HS-27A (cell line): ENCODE measurements at regions not wholly inside any gene's neighbourhood (a gene's known extent, or its start where the extent isn't known, plus 50 kb on each side); places are given as distances from the start of the nearest gene placed in this dataset.

Experiments
- DNase-seq: peaks from one replicate; pipeline ENCODE4 v3.0.0-alpha.2; 2012; ENCODE audit warnings: low read depth, missing footprints

DNA sequence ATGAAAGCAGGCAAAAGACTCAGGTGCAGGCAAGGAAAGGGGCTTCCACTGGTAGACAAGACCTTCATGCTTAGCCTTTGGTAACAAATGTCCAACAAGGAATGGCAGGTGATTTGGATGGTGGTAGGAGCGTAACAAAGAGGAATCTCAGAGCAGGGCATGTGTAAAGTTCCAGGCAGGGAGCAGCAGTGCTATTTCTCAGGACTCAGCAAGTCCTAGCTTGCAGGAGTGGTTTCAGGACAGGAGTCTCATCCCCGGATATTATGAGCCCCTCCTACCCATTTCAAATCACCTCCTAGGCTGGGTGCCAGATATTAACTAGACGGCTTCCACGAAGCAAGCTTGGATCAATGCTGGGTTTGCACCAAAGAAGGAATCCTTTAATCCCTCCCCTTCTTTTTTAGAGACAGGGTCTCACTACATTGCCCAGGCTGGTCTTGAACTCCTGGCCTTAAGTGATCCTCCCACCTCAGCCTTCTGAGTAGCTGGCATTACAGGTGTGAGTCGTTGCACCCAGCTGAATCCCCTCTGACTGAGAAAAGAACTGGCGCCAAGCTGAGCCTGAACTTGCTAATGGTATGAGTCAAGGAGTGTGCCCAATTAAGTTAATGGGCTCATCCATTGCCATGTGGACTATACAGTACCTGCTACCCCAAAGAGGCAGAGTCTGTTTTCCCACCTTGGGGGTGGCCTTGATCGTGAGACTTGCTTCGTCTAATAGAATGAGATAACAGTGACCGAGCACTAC, 190.3 kb downstream of the ARL4C start:
- no peak for DNase-seq

DNA sequence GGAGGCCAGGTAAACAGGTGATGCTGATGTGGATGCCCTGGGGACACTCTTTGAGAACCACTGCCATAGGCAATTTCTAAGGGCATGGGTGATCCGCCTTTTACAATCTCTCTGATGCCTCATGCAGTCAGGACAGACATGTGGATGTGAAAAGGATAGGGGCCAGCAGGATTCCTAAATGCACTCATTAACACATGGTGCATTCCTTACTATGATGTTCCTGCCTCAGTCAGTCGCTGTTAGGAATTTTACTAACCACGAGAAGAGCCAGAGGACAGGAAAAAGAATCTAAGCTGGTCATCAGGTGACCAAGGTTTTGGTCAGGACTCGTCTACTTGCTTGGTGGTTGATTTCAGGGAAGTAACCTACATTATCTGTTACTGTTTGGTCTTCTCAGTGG, 191.0 kb downstream of the ARL4C start:
- DNase-seq = no peak

DNA sequence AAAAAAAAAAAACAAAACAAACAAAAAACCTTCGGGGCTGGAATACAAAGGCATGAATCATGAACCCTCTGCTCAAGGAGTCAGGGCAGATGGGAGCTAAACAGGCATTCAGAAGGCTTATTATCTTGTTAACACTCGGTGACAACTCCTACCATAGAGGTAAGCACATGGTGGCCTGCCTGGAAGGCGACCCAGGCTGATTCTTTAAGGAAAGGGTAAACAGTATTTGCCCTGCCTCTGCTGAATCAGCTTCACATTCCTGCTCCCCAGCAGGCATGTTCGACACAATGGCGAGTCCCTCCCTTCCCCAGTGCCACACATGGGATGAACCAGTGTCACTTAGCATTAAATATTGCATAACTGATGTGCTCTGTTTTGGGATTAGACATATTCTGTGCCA, 191.9 kb downstream of the ARL4C start:
- DNase-seq = no peak

DNA sequence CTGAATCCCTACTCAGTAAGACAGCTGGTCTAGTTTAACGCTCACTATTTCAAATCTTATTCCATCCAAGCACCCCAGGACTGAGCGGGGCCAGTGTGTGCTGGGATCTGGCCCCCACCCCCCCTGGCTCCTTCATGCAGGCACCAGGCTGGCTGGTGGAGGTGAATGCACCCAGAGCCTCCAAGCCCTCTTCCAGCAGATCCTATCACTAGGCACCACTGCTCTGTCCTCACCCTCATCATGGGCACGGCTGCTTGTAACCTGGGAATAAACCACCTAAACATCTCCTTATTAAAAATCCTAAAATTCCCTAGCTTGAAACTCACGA, 194.3 kb downstream of the ARL4C start:
- DNase-seq = no peak

DNA sequence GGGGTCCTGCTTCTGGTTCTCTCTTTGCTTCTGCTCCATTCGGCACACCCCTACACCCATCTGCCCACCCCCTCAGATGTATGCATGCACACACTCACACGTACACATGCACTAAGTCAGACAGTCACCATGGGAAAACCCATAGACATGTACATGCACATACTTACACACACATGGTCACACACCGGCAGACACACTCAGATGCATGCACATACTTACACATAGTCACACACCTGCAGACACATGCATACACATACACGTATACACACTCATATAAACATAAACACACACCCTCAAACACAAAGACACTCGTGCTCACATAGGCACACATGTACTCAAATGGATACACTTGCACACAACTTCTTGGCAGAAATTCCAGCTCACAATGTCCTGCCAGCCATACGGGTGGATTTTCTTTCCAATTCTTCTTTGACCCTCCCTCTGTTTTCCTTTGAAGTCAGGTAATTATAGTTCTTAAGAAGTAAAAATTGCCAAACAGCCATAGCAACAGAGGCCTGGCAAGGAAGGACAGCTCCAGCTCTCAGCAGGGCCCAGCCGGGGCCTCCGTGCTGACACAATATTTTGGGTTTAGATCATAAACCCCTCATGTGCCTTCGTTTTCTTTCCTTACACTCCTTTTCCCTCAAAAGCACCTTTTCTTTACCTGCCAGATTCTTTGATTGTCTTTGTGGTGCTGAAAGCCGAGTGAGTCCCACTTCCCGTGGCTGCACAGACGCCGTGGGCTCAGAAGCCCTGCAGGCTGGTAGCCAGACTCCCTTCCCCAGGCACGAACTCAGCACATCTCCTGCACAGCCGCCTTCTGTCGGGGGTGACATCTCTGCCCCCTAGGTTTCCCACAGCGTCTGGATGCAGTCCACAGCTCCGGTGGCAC, 195.7 kb downstream of the ARL4C start:
- no peak for DNase-seq

DNA sequence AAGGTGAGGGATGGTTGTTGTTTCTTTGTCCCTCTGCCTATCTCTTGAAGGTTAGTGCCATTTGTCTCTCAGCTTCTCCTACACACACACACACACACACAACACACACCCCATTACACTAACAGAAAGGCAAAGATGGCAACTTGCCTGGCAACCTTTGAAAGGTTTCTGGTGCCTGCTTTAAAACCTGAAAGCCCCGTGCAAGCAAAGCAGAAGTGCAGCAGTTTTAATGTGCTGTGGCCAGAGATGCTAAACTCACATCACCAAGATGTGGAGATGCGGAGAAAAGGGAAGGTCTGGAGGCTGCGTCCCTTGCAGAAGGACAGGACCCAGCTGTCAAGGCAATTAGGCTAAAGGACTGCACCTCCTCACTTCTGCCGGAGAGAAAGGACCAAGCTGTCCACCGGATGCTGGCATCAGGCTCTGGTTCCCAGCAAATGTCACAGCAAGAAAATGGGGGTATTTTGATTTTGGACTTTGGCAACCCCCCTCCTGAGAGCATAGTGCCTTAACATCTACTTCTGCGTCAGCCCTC, 196.4 kb downstream of the ARL4C start:
- DNase-seq = no peak

DNA sequence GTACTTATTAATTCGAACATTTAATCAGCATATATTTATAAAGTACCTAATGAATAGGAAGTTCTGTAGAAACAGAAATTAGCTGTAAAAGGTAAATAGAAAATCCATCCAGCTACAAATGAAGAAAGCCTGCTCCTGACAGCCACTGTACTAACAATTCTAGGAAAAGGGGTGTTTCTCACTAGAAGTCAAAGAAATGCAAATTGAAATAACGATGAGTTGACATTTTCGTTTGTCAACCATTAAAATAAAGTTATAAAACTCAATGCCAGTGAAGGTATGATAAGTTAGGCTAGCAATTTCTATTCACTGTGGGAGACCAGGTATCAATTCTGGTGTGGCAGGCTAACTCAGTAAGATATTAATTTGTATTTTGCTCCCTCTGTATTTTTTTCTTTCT, 198.0 kb downstream of the ARL4C start:
- DNase-seq = no peak

DNA sequence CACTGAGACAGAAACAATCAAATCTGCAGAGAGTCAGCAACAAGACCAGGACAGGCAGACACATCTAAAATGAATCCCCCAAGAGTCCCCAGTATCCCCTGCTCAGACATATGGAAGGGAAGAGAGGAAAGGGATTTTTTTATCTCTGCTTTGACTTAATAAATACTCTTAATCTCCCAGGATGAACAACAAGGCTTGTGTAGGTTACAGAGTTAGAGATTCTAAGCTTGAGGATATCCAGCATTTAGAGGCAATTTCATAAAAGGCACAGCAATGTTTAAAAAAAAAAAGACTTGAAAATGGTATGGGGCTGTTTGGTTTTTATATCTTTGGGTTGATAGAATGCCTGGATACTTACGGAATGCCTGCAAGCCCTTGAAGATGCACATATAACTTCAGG, 199.9 kb downstream of the ARL4C start:
- no peak for DNase-seq

DNA sequence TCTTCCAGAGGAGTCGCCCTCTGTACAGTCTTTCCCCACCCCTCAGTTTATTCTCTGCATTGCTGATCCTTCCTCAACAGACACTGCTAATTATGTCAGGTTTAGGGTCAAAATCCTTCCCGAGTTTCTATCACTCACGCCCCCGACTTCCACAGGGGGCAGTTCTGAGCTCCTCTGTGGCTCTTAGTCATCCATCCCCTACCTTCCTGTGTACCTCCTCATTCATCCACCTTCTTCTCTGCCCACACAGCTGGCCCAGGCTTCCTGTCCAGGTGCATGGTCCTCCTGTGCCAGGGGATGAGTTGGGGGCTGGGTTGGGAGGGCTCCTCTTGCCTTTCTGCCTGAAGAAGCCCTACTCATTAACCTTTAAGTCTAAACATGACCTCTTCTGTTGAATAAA, 202.9 kb downstream of the ARL4C start:
- no peak for DNase-seq

DNA sequence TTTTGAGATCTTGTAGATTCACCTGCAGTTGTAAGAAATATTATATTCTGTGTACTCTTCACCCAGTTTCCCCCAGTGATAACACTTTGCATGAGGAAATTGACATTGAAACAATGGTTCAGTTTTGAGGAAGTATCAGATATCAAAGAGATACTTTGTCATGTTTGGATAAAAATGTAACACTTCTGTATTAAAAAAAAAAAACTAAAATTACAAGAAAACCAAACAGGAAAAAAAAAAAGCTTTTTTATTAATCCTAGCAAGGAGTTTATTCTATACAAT, 204.0 kb downstream of the ARL4C start:
- DNase-seq = no peak

DNA sequence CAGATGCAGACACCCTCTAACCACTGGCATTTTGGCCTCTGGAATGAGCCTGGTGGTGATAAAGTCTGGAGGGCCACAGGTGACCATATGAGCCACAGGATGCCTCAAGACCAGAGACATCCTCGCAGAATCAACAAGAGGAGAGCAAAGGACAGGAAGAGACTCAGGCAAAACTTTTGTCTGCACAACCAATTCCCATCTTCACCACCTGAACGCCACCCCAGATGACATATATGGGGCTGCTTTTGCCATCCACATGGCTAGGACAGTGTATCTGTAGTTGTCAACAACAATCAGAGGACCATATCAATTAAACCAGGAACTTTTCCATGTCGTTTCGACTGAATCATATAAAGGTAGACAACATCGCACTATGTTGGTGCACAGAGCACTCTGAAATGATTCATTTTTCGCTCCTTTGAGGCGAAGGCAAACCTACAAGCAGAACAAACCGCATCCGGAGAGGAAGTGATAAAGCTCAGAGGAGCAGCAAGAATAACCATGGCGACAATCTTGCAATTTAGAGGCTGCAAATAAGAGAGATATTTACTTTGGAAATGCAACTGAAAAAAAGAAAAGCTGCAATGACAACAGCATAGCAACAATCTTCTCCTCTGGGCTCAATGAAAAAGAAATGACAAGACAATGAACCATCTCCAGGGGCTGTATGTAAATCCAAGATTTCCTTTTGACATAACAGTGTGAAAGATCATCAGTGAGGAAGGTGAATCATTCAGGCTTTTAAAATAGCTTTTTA, 204.5 kb downstream of the ARL4C start:
- no peak for DNase-seq

DNA sequence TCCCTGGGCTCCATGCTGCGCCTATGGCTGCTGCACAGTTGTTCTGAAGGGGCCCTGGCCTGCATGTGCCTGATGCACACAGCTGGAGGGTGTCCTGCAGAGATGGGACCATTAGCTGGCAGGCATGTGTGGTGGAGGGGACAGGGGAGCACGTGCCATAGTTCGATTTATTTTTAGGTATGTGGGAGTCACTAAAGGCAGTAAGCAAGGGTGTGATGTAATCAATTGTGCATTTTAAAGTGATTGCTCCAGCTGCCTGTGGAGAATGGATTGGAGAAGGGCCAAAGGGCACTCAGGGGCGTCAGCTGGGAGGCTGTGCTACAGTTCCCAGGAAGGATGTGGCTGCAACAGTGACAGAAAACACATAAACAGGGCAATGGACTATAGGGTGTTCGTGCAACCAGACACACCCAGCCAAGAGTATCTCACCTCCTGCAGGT, 205.1 kb downstream of the ARL4C start:
- no peak for DNase-seq

DNA sequence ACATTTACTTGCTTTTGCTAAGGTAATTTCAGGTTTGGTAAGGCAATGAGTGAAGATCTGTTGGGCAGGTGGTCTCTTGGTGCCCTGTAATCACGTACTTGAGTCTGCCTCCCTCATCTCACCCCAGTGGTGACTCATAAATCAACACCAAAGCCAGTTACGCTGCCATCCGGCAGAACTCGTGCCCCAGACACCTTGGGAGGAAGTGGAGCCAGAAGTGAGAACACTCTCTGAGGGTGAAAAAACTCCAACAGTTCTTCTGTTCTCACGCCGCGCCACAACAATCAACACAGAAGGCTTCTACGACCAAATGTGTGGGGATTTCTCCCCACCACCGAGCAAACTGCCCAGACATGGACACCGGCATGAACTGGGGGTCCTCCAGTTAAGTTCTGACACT, 206.2 kb downstream of the ARL4C start:
- DNase-seq = no peak

DNA sequence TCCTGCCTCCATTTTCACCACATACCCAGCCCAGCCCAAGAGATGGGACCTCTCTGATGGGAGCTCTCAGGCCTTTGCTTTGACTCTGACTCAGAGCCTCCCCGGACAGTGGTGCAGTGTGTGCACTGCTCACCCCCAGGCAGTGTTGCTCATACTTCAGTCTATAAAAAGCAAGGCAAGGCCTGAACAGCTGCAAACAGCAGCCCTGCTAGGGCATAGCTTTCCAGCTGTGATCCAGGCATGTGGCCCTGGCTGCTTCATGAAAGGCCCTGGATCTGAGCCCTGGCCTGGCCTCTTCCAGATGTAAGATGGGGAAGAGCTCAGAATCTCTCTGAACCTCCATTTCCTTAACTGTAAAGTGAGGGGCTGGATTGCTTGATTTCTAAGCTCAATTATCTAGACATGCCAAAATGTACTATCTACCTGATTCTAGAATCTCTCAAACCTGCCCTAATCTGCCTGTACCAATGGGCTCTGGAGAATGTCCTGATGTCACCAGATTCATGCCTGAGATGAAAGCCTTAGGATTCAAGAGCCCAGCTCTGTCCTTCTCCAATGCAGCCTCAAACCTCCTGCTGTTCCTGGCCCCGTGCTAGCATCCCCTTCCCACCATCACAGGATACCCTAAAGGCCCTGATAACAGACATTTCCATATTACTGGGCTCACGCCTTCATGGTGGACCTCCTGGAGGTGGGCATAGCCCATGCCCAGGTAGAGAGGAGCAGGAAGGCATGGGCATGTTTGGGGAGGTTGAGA, 206.9 kb downstream of the ARL4C start:
- no peak for DNase-seq

DNA sequence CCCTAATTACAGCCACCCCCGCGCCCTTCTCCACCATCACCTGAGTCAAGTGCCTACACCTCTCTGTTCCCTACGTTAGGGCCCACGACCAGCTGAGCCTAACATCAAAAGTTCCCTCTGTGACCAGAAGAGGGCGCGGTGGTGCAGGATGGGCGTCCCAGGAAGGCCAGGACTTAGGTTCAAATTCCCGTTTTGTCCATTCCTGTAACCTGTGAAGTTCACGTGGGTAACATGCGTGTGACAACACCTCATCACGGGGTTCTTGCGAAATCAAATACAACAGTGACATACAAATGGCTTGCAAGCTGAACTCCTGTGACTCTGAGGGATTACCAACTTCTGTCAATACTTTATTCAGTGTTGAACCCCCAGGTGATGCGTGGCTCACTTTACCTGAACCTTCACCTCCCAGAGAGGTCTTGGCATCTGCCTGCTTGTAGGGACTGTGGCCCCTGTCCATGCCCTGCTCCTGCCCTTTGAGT, 207.9 kb downstream of the ARL4C start:
- DNase-seq = no peak

DNA sequence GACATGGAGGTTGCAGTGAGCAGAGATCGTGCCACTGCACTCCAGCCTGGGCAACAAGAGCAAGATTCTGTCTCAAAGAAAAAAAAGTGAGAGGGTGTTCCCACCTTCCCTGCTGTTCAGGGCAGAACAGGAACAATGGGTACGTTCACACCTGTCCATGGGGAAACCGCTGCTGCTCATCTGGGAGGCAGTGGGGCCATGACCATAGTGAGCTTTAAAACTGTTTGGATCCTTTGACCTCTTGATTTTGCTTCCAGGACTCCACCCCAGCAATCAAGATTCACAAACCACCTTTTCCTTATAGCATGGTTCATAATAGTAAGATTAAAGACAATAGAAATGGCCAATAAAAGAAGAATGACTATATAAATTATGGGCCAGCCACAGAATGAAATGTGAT, 209.2 kb downstream of the ARL4C start:
- DNase-seq = no peak

DNA sequence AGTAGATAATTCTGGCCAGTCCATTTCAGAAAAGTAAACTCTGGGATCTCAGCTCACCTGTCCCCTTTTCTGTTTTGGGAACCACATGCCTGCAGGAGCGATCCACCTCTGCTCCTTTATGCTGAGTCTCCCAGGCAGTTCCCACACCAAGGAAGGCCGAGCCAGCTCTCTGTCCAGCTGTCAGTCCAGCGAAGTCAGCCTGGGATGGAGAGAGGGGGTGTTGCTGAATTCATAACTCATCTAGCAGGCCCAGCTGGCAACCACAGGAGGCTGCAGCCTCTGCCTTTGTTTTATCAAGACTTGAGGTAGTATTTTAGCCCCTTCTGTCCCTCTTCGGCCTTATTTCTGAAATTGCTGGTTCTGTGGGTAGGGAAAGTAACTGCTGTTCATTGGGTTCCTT, 209.9 kb downstream of the ARL4C start:
- no peak for DNase-seq

DNA sequence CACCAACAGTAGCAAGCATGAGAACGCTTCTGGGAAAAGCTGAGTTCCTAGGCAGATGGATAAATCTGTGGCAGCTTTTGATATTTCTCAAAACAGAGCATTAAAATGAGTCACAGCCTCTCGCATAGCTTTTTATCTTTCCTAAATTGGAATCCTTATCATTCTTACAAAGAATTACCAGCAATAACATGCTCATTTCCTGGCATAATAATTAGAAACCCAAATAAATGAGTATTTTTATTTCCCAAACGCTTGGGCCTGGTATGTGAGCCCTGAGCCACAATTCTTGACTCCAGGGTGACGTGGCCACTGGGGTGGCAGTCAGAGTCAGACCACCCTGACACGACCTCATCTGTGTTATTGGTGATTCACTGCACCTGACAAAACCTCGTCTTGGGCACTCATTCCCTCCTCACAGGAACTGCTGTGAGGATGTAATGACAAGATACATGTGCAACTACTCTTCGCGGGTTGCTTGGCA, 210.7 kb downstream of the ARL4C start:
- no peak for DNase-seq

DNA sequence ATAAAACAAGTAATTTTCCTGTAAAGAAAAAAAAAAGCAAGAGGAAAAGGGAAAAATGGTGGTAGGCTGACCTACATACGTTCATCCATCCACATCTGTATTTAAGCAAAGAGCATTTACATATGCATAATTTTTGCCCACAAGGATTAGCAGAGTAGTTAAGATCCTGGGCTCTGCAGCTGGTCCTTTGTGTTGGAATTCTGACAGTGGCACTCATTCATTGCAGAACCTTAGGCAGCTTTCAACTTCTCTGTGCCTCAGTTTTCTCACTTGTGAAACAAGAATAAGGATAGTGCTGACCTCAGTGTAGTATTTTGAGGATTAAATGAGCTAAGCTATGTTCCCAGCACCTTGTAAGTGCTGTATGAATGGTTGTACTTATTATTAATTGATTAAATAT, 211.3 kb downstream of the ARL4C start:
- no peak for DNase-seq

DNA sequence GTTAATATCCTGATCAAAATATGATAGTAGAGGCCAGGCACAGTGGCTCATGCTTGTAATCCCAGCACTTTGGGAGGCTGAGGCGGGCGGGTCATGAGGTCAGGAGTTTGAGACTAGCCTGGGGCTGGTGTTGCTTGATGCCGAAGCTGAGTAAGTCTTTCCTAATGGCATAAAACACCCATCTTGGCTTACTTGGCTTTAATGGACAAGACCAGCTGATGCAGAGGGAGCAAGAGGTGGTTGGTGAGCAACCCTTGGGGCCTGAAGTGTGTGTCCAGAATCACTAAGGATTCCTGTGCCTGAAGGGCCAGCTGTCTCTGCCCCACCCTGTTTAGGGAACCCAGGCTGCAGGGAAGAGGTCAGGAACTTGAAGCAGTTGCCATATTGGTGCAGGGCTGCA, 217.2 kb downstream of the ARL4C start:
- DNase-seq = no peak

DNA sequence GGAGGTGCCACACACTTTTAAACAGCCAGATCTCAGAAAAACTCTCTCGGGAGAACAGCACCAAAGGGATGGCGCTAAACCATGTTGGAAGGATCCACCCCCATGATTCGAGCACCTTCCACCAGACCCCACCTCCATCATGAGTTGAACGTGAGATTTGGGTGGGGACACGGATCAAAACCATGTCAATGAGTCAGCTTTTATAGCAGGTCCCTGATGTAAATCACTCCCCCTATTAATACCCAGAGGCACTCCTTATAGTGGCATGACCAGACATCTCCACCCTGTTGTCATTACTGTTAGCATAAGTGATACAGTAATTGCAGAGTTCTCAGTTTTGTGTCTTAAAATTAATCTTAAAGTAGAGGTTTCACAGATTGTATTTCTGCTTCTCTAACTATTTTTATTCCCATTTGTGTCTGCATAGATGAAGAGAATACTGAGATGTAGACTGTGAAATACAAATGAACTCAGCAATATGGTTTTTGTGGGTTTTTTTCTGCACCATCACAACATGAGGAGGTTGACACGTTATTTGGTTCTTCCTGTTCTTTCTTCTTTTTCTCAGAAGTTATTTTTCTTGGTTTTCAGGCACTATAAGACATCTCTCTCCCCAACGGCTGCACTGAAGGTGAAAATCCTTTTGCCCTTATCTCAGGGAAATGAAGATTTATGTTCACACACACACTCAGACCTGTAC, 218.2 kb downstream of the ARL4C start:
- DNase-seq = no peak
